HCT116 (cell line): ENCODE measurements at regions not wholly inside any gene's neighbourhood (a gene's known extent, or its start where the extent isn't known, plus 50 kb on each side); places are given as distances from the start of the nearest gene placed in this dataset.
"Not testable (repeated sequence)": the region's sequence is repeated elsewhere in the genome, so short reads cannot be mapped to it uniquely, and the experiment has no call there.

Experiments
- ATAC-seq: fragments of 200-7000 bp; cut with Tn5 transposase; 2 replicates; pipeline ENCODE4 v1.9.1; 2020; ENCODE audit warnings: mild to moderate bottlenecking, moderate library complexity
- BruUV-seq: library from RNA; stranded (reverse); fragments of 400-500 nt; replicated peaks from 2 replicates; lab custom pipeline; 2021; lab: Mats Ljungman, UMichigan
- CTCF ChIA-PET: fragments of 300-600 bp; sonication (Branson Sonifier 250); formaldehyde crosslinking; loops from one replicate; lab custom pipeline; 2021; ENCODE audit warnings: antibody characterized with exemption; lab: Charles Lee
- POLR2A ChIA-PET: fragments of 300-600, 350-600 bp; sonication (Branson Sonifier 250); formaldehyde crosslinking; loops from one replicate; lab custom pipeline; 2021; ENCODE audit warnings: antibody characterized with exemption; lab: Charles Lee
- RAD21 ChIA-PET, 2 experiments: fragments of 300-600 bp; sonication (Branson Sonifier 250); formaldehyde crosslinking; loops; one replicate each; lab custom pipeline; 2023; ENCODE audit warnings: low total read pairs in 2 of 2; ENCODE audit not compliant: uncharacterized antibody in 2 of 2, unreplicated experiment in 2 of 2, low non-redundant PET in 1 of 2; lab: Charles Lee
- DNase-seq: peaks from one replicate; pipeline ENCODE4 v3.0.0-alpha.2; 2010; ENCODE audit warnings: low read depth, low spot score
- H2AFZ ChIP-seq: fragments of 200-600 bp; shearing (Covaris generic), sonication (generic); 2 replicates; pipeline ENCODE4 v1.6.1; 2017; ENCODE audit warnings: low read depth, mixed run types, mixed read lengths, antibody characterized with exemption, low read length; ENCODE audit not compliant: poor library complexity, severe bottlenecking
- H3K27ac ChIP-seq: 2 replicates; pipeline ENCODE4 v1.5.1; 2012; ENCODE audit warnings: low read depth, low read length
- H3K27me3 ChIP-seq: fragments of 200-600 bp; sonication (generic); 2 replicates; pipeline ENCODE4 v1.6.1; 2016; ENCODE audit warnings: mixed run types, low read length, mixed read lengths; ENCODE audit not compliant: insufficient read depth
- H3K36me3 ChIP-seq, 2 experiments: fragments of 200-500 bp in 1 of 2; fragments of 200-600 bp in 1 of 2; sonication (Bioruptor generic) in 1 of 2; sonication (generic) in 1 of 2; 2 replicates each; pipeline versions ENCODE4 v1.5.1 to v1.6.1; 2014 to 2016; ENCODE audit warnings: low read length in 2 of 2, inconsistent platforms in 1 of 2, mixed read lengths in 1 of 2, mixed run types in 1 of 2; ENCODE audit not compliant: insufficient read depth in 2 of 2, control insufficient read depth in 1 of 2
- H3K4me1 ChIP-seq, 2 experiments: fragments of 200-600 bp in 1 of 2; sonication (generic) in 1 of 2; 2 replicates each; pipeline versions ENCODE4 v1.5.1 to v1.6.1; 2012 to 2017; ENCODE audit warnings: low read length in 2 of 2, inconsistent platforms in 1 of 2, mild to moderate bottlenecking in 1 of 2, mixed read lengths in 1 of 2, mixed run types in 1 of 2, moderate library complexity in 1 of 2; ENCODE audit not compliant: insufficient read depth in 2 of 2, control insufficient read depth in 1 of 2
- H3K4me2 ChIP-seq: fragments of 200-600 bp; sonication (generic); 2 replicates; pipeline ENCODE4 v1.6.1; 2017; ENCODE audit warnings: mixed run types, low read length, mixed read lengths
- H3K4me3 ChIP-seq, 2 experiments: fragments of 200-600 bp in 1 of 2; sonication (generic) in 1 of 2; replicated peaks in 1 of 2; 2 replicates each; pipeline ENCODE4 v1.5.1; 2011 to 2016; ENCODE audit warnings: low read length in 2 of 2, control low read depth in 1 of 2, low read depth in 1 of 2, mild to moderate bottlenecking in 1 of 2, mixed read lengths in 1 of 2, mixed run types in 1 of 2
- H3K79me2 ChIP-seq: fragments of 200-600 bp; sonication (generic); 2 replicates; pipeline ENCODE4 v1.6.1; 2017; ENCODE audit warnings: mild to moderate bottlenecking, mixed run types, low read length, moderate library complexity, mixed read lengths; ENCODE audit not compliant: insufficient read depth
- H3K9ac ChIP-seq: fragments of 200-600 bp; sonication (generic); 2 replicates; pipeline ENCODE4 v1.6.1; 2016; ENCODE audit warnings: low read length, mixed read lengths
- H3K9me2 ChIP-seq: fragments of 200-600 bp; sonication (generic), shearing (Covaris generic); 2 replicates; pipeline ENCODE4 v1.6.1; 2017; ENCODE audit warnings: mixed run types, mild to moderate bottlenecking, moderate library complexity; ENCODE audit not compliant: insufficient read depth
- H3K9me3 ChIP-seq, 2 experiments: fragments of 200-500 bp in 1 of 2; fragments of 200-600 bp in 1 of 2; sonication (Bioruptor generic) in 1 of 2; sonication (generic) in 1 of 2; 2 replicates each; pipeline ENCODE4 v1.6.1; 2014 to 2017; ENCODE audit warnings: low read length in 2 of 2, mixed read lengths in 2 of 2, inconsistent platforms in 1 of 2, low read depth in 1 of 2, mild to moderate bottlenecking in 1 of 2, mixed run types in 1 of 2, moderate library complexity in 1 of 2; ENCODE audit not compliant: control insufficient read depth in 1 of 2, insufficient read depth in 1 of 2
- H4K20me1 ChIP-seq: fragments of 200-600 bp; sonication (generic), shearing (Covaris generic); 2 replicates; pipeline ENCODE4 v1.6.1; 2017; ENCODE audit warnings: mixed run types, mild to moderate bottlenecking, moderate library complexity; ENCODE audit not compliant: insufficient read depth
- EGR1 ChIP-seq: IDR thresholded peaks from 2 replicates; pipeline ENCODE4 v1.6.1; 2012; ENCODE audit warnings: low read depth
- EZH2 ChIP-seq: fragments of 200-600 bp; sonication (generic); IDR thresholded peaks from 2 replicates; pipeline ENCODE4 v1.6.1; 2017; ENCODE audit warnings: antibody characterized with exemption, mixed run types
- EZH2phosphoT487 ChIP-seq: fragments of 200-600 bp; IDR thresholded peaks from 2 replicates; pipeline ENCODE4 v1.6.1; 2018; ENCODE audit warnings: antibody characterized with exemption, borderline replicate concordance
- FOSL1 ChIP-seq: IDR thresholded peaks from 2 replicates; pipeline ENCODE4 v1.6.1; 2012; ENCODE audit warnings: low read depth
- POLR2A ChIP-seq: IDR thresholded peaks from 2 replicates; pipeline ENCODE4 v1.7.0; 2011; ENCODE audit warnings: borderline replicate concordance; ENCODE audit not compliant: insufficient read depth, insufficient read length; ENCODE audit errors: extremely low read depth
- POLR2AphosphoS5 ChIP-seq: IDR thresholded peaks from 2 replicates; pipeline ENCODE4 v1.6.1; 2011; ENCODE audit warnings: mild to moderate bottlenecking, low read depth, low read length, moderate library complexity
- SP1 ChIP-seq: IDR thresholded peaks from 2 replicates; pipeline ENCODE4 v1.6.1; 2012; ENCODE audit warnings: low read depth
- YY1 ChIP-seq: IDR thresholded peaks from 2 replicates; pipeline ENCODE4 v1.6.1; 2011; ENCODE audit warnings: low read length, low read depth, moderate library complexity, mild to moderate bottlenecking; ENCODE audit not compliant: insufficient replicate concordance; ENCODE audit errors: extremely low read depth
- ZBTB33 ChIP-seq: IDR thresholded peaks from 2 replicates; pipeline ENCODE4 v1.6.1; 2011; ENCODE audit warnings: mild to moderate bottlenecking, low read length, moderate library complexity; ENCODE audit not compliant: insufficient replicate concordance; ENCODE audit errors: extremely low read depth
- intact Hi-C: fragments of 100-400 bp; cut with micrococcal nuclease; formaldehyde crosslinking; loops from 2 replicates; pipeline ENCODE4 v1.10.0; 2022

GRCh38 chr9:21720758-21721157, 81.7 kb upstream of the MTAP start (continued):
- no peak for TF ChIP-seq SP1
- TF ChIP-seq EZH2, result no peak
- TF ChIP-seq YY1, result no peak
- no peak for TF ChIP-seq EGR1
- TF ChIP-seq POLR2A, result no peak
- no peak for TF ChIP-seq EZH2phosphoT487
- TF ChIP-seq ZBTB33, result no peak
- no peak for TF ChIP-seq FOSL1
- no peak for TF ChIP-seq POLR2AphosphoS5

GRCh38 chr9:21727411-21727810, 75.0 kb upstream of the MTAP start:
- not testable (repeated sequence) for DNase-seq, H3K27me3 ChIP-seq

More at GRCh38 chr9:21727411-21727810, 75.0 kb upstream of the MTAP start:
- POLR2A ChIA-PET, intact Hi-C loops, H3K9ac ChIP-seq, H3K4me3 ChIP-seq, H3K9me3 ChIP-seq, ATAC-seq, BruUV-seq, H4K20me1 ChIP-seq, H3K9me2 ChIP-seq, CTCF ChIA-PET, H2AFZ ChIP-seq, H3K79me2 ChIP-seq, H3K36me3 ChIP-seq, H3K4me2 ChIP-seq, H3K27ac ChIP-seq, RAD21 ChIA-PET: not testable (repeated sequence)
- peaks cover 11 to 20% of the 10 kb centered on the region in 2 experiments; a peak in 3 of 4 replicates for H3K4me1 ChIP-seq
